Mammary epithelial cell (primary cell): ENCODE measurements at regions not wholly inside any gene's neighbourhood (a gene's known extent, or its start where the extent isn't known, plus 50 kb on each side); places are given as distances from the start of the nearest gene placed in this dataset.

ENCODE experiments used
- CTCF ChIP-seq, 2 donors: IDR thresholded peaks in 1 of 2; conservative IDR thresholded peaks in 1 of 2; 2 replicates each; pipeline ENCODE4 v1.5.1; 2011 to 2012; ENCODE audit warnings: inconsistent platforms in 2 of 2, low read length in 2 of 2, mild to moderate bottlenecking in 2 of 2, control low read depth in 1 of 2, low read depth in 1 of 2; ENCODE audit not compliant: insufficient read depth in 1 of 2; ENCODE audit errors: extremely low read depth in 1 of 2
- EZH2 ChIP-seq: IDR thresholded peaks from 2 replicates; pipeline ENCODE4 v1.6.1; 2012; ENCODE audit warnings: low read length, inconsistent platforms, borderline replicate concordance

- TF ChIP-seq CTCF (conservative IDR thresholded peaks at IDR 0.05 in 1 of 2, IDR thresholded peaks at IDR 0.05 in 1 of 2; ENCODE audit: extremely low read depth in 1 of 2, insufficient read depth in 1 of 2, low read depth in 1 of 2, low read length in 2 of 2), result no peak
- TF ChIP-seq EZH2, result no peak
Measured at GRCh38 chr9:61673664-61674381, 484.0 kb downstream of the SPATA31A7 start.
